ENCODE measurements at regions not wholly inside any gene's neighbourhood (a gene's known extent, or its start where the extent isn't known, plus 50 kb on each side); places are given as distances from the start of the nearest gene placed in this dataset.

DNA sequence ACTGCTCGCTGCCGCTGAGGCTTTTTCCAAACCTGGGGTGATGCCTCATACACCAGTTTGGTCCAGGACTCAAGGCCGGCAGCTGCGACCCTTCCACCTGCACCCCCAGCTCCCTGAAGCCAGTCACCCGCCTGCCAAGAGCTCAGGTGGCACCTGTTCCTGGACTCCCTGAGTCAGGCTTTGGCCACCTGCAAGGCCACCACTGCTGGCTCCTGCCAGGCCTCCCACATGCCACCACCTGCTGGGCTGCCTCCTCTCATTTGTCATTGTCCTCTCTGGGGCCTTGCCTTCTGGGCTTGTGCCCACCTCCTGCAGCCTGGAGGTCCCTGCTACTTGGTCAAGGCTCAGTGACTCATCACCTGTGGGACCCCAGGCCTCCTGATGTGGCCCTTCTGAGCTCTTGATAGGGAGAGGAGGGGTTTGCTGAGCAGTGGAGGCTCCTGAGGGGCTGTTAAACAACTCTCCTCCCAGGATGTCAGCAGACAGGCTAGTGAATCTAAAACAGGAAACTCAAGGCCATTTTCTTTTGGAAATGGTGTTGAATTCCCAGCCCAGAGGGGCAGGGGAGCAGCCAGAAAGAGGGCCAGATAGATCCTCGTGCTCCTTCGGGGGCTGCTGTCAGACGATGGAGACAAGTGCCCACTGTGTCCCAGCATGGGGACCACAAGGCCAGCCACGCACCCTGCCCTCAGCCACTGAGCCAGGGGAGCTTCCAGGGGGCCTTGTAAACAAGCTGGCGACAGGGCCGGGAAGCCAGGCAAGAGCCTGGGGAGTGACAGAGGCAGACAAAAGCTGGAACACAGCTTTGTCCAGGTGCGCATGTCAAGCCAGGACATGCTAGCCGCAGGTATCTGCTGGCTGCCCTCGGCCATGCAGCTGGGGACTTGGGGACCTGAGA is 416.8 kb downstream of the LRATD1 start:
- peaks cover 2% of the 10 kb centered on the region for H3K4me1 ChIP-seq (ENCODE audit: control insufficient read depth, insufficient read depth, low read length)
- no CpG with 5 or more reads among the region's 14 CpGs for WGBS (ENCODE audit: insufficient coverage, insufficient read length)
- no peaks in the 10 kb centered on the region for H3K27me3 ChIP-seq (ENCODE audit: control insufficient read depth, insufficient read depth, low read length)
- no peak overlapping the region for H3K4me3 ChIP-seq (ENCODE audit: low read length)
- H3K27ac ChIP-seq (ENCODE audit: low read length), result no peak overlapping the region
- no peak for DNase-seq (ENCODE audit: low read depth, low spot score)
- H3K9me3 ChIP-seq (ENCODE audit: control insufficient read depth, insufficient read depth, low read length), result no peaks in the 10 kb centered on the region
- H3K36me3 ChIP-seq (ENCODE audit: control insufficient read depth, insufficient read depth, low read length), result no peaks in the 10 kb centered on the region

- peaks cover 2% of the 10 kb centered on the region for H3K4me1 ChIP-seq (ENCODE audit: control insufficient read depth, insufficient read depth, low read length)
- no peaks in the 10 kb centered on the region for H3K9me3 ChIP-seq (ENCODE audit: control insufficient read depth, insufficient read depth, low read length)
- H3K27me3 ChIP-seq (ENCODE audit: control insufficient read depth, insufficient read depth, low read length), result no peaks in the 10 kb centered on the region
- H3K4me3 ChIP-seq (ENCODE audit: low read length), result no peak overlapping the region
- H3K27ac ChIP-seq (ENCODE audit: low read length), result no peak overlapping the region
- H3K36me3 ChIP-seq (ENCODE audit: control insufficient read depth, insufficient read depth, low read length), result no peaks in the 10 kb centered on the region
- DNase-seq (ENCODE audit: low read depth, low spot score), result no peak
- WGBS (ENCODE audit: insufficient coverage, insufficient read length), result no CpG with 5 or more reads among the region's 4 CpGs
Observed at GRCh38 chr2:15050483-15050882, 418.0 kb downstream of the LRATD1 start.

- Histone ChIP-seq H3K9me3 (ENCODE audit: control insufficient read depth, insufficient read depth, low read length) (no peaks in the 10 kb centered on the region), H3K27me3 (ENCODE audit: control insufficient read depth, insufficient read depth, low read length) (no peaks in the 10 kb centered on the region), H3K4me3 (ENCODE audit: low read length) (no peak overlapping the region), H3K4me1 (ENCODE audit: control insufficient read depth, insufficient read depth, low read length) (peaks cover 2% of the 10 kb centered on the region), H3K36me3 (ENCODE audit: control insufficient read depth, insufficient read depth, low read length) (no peaks in the 10 kb centered on the region), H3K27ac (ENCODE audit: low read length) (no peak overlapping the region)
- no CpG with 5 or more reads among the region's 5 CpGs for WGBS (ENCODE audit: insufficient coverage, insufficient read length)
- DNase-seq (ENCODE audit: low read depth, low spot score), result no peak
Observed at GRCh38 chr2:15053542-15053941, 421.0 kb downstream of the LRATD1 start.

DNA sequence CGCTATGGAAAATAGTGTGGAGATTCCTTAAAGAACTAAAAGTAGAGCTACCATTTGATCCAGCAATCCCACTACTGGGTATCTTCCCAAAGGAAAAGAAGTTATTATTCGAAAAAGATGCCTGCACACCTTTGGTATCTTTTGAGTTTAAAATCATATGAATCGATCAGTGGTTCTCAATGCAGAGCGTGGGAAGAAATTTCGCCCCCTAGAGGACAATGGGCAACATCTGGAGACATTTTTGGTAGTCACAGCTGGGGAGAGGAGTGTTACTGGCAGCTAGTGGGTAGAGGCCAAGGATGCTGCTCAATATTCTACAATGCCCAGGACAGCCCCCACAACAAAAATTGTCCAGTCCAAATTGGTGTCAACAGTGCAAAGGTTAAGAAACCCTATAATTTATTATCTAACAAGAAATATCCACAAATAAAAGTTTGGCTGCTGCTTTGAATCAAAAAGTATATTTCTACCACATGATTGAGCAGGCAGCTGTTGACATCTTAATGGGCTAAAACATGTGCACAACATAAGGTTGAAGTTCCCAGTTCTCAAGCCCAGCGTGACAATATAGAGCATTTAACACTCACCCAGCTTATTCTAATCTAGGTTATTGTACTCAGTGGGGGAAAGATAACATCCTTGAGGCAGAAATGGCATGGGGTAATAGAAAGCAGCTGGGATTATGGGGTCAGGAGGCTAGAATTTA is 425.7 kb downstream of the LRATD1 start:
- Histone ChIP-seq H3K4me1 (ENCODE audit: control insufficient read depth, insufficient read depth, low read length) (no peaks in the 10 kb centered on the region), H3K36me3 (ENCODE audit: control insufficient read depth, insufficient read depth, low read length) (no peaks in the 10 kb centered on the region), H3K27me3 (ENCODE audit: control insufficient read depth, insufficient read depth, low read length) (no peaks in the 10 kb centered on the region), H3K4me3 (ENCODE audit: low read length) (no peak overlapping the region), H3K27ac (ENCODE audit: low read length) (no peak overlapping the region), H3K9me3 (ENCODE audit: control insufficient read depth, insufficient read depth, low read length) (no peaks in the 10 kb centered on the region)
- peak; percentile 31 for DNase-seq (ENCODE audit: low read depth, low spot score)
- no CpG with 5 or more reads among the region's 6 CpGs for WGBS (ENCODE audit: insufficient coverage, insufficient read length)

DNA sequence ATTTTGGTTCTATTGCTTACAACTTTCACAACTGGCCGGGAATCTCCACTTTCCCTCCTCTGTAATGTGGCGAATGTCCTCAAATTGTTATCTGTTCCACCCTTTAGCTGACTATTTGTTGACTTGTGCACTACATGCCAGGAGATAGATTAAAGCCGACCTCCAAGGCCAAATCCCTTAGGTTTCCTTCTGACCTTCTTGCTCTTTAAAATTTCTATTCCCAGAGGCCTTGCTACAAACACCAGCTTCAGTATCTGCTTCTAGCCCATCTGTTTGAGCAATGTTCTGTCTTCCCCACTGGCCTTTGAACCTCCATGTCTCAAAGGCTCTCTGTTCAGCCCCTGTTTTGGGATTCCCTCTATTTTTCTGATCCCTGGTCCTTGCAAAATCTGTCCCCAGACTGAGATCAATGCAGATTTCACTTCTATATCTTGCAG is 426.2 kb downstream of the LRATD1 start:
- Histone ChIP-seq H3K27me3 (ENCODE audit: control insufficient read depth, insufficient read depth, low read length) (no peaks in the 10 kb centered on the region), H3K9me3 (ENCODE audit: control insufficient read depth, insufficient read depth, low read length) (no peaks in the 10 kb centered on the region), H3K4me3 (ENCODE audit: low read length) (no peak overlapping the region), H3K27ac (ENCODE audit: low read length) (no peak overlapping the region), H3K4me1 (ENCODE audit: control insufficient read depth, insufficient read depth, low read length) (no peaks in the 10 kb centered on the region), H3K36me3 (ENCODE audit: control insufficient read depth, insufficient read depth, low read length) (no peaks in the 10 kb centered on the region)
- DNase-seq (ENCODE audit: low read depth, low spot score), result no peak
- WGBS (ENCODE audit: insufficient coverage, insufficient read length), result no CpG with 5 or more reads among the region's 3 CpGs

DNA sequence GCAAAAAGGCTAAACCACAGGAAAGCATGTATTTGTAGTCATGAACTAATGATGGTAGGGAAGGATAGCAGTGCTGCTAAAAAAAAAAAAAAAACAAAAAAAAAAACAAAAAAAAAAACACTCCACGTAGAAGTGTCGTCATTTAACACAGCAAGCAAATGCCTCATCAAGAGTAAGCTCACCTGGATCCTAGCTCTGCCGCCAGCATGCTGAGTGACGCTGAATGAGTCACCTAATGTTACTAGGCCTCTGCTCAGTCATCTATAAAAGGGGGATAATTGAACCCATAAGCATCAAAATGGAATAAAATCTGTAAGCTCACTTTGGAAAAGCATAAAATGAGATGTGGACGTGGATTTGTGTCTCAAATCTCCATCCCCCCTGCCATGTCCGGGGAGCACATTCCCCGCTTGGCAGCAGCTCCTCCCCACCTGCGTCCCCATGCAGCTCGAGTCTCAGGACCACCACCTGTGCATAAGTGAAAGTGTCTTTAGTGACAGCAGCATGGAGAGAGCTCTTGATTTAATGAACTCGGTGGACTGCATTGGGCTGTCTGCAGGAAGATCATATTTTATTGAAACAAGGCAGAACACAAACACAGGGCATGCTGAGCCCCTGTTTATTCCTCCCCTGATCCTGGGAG is 427.5 kb downstream of the LRATD1 start:
- H3K4me3 ChIP-seq (ENCODE audit: low read length), result no peak overlapping the region
- DNase-seq (ENCODE audit: low read depth, low spot score), result no peak
- H3K27me3 ChIP-seq (ENCODE audit: control insufficient read depth, insufficient read depth, low read length), result no peaks in the 10 kb centered on the region
- no peaks in the 10 kb centered on the region for H3K4me1 ChIP-seq (ENCODE audit: control insufficient read depth, insufficient read depth, low read length)
- H3K36me3 ChIP-seq (ENCODE audit: control insufficient read depth, insufficient read depth, low read length), result no peaks in the 10 kb centered on the region
- H3K9me3 ChIP-seq (ENCODE audit: control insufficient read depth, insufficient read depth, low read length), result no peaks in the 10 kb centered on the region
- no CpG with 5 or more reads among the region's 10 CpGs for WGBS (ENCODE audit: insufficient coverage, insufficient read length)
- H3K27ac ChIP-seq (ENCODE audit: low read length), result no peak overlapping the region

DNA sequence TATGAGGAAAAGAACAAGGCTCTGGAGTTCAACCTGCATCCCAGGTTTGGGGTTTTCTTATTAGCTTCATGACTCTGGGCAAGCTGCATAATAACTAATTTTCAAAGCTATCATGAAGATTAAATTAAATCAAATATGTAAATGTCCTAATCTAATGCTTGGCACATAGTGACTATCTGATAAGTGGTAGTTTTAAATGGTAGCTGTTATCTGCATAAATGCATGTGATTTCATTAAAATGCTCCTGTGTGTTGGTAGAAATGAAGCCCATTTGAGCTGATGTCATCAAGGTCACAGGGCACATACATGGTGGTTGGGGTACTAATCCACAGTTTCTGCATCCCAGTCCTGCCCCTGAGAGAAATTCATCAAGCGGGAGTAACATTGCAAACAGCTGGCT is 428.8 kb downstream of the LRATD1 start:
- Histone ChIP-seq H3K27me3 (ENCODE audit: control insufficient read depth, insufficient read depth, low read length) (no peaks in the 10 kb centered on the region), H3K9me3 (ENCODE audit: control insufficient read depth, insufficient read depth, low read length) (no peaks in the 10 kb centered on the region), H3K4me3 (ENCODE audit: low read length) (no peak overlapping the region), H3K4me1 (ENCODE audit: control insufficient read depth, insufficient read depth, low read length) (no peaks in the 10 kb centered on the region), H3K27ac (ENCODE audit: low read length) (no peak overlapping the region), H3K36me3 (ENCODE audit: control insufficient read depth, insufficient read depth, low read length) (no peaks in the 10 kb centered on the region)
- DNase-seq (ENCODE audit: low read depth, low spot score), result no peak
- no CpG with 5 or more reads among the region's 1 CpG for WGBS (ENCODE audit: insufficient coverage, insufficient read length)

DNA sequence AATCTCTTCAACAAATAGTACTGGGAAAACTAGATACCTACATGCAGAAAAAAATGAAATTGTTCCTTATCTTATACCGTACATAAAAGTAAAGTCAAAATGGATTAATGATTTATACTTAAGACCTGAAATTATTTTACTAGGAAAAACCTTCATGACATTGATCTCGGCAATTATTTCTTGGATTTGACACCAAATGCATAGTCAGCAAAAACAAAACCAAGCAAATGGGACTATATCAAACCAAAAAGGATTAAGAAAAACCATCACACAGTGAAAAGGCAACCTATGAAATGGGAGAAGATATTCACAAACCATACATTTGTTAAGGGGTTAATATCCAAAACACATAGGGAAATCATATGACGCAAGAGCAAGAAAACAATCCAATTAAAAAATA is 433.6 kb downstream of the LRATD1 start:
- Histone ChIP-seq H3K4me1 (ENCODE audit: control insufficient read depth, insufficient read depth, low read length) (no peaks in the 10 kb centered on the region), H3K9me3 (ENCODE audit: control insufficient read depth, insufficient read depth, low read length) (no peaks in the 10 kb centered on the region), H3K4me3 (ENCODE audit: low read length) (no peak overlapping the region), H3K27me3 (ENCODE audit: control insufficient read depth, insufficient read depth, low read length) (no peaks in the 10 kb centered on the region), H3K36me3 (ENCODE audit: control insufficient read depth, insufficient read depth, low read length) (no peaks in the 10 kb centered on the region), H3K27ac (ENCODE audit: low read length) (no peak overlapping the region)
- no CpG with 5 or more reads among the region's 3 CpGs for WGBS (ENCODE audit: insufficient coverage, insufficient read length)
- DNase-seq (ENCODE audit: low read depth, low spot score), result no peak

- no peak for DNase-seq (ENCODE audit: low read depth, low spot score)
- Histone ChIP-seq H3K36me3 (ENCODE audit: control insufficient read depth, insufficient read depth, low read length) (no peaks in the 10 kb centered on the region), H3K27ac (ENCODE audit: low read length) (no peak overlapping the region), H3K27me3 (ENCODE audit: control insufficient read depth, insufficient read depth, low read length) (no peaks in the 10 kb centered on the region), H3K9me3 (ENCODE audit: control insufficient read depth, insufficient read depth, low read length) (no peaks in the 10 kb centered on the region), H3K4me1 (ENCODE audit: control insufficient read depth, insufficient read depth, low read length) (no peaks in the 10 kb centered on the region), H3K4me3 (ENCODE audit: low read length) (no peak overlapping the region)
- WGBS (ENCODE audit: insufficient coverage, insufficient read length), result no CpG with 5 or more reads among the region's 5 CpGs
Observed at GRCh38 chr2:15069149-15069548, 436.6 kb downstream of the LRATD1 start.

DNA sequence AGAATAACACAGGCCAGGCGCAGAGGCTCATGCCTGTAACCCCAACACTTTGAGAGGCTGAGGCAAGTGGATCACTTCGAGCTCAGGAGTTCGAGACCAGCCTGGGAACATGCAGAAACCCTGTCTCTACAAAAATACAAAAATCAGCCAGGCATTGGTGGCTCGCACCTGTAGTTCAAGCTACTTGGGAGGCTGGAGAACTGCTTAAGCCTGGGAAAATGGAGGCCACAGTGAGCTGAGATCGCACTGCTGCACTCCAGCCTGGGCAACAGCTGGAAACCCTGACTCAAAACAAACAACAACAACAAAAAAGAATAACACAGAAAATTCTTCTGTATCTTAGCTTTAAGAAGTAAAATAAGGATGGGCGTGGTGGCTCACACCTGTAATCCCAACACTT is 440.3 kb downstream of the LRATD1 start:
- no peak for DNase-seq (ENCODE audit: low read depth, low spot score)
- H3K9me3 ChIP-seq (ENCODE audit: control insufficient read depth, insufficient read depth, low read length), result no peaks in the 10 kb centered on the region
- WGBS (ENCODE audit: insufficient coverage, insufficient read length), result no CpG with 5 or more reads among the region's 6 CpGs

More for the DNA sequence above, 440.3 kb downstream of the LRATD1 start:
- Histone ChIP-seq H3K4me1 (ENCODE audit: control insufficient read depth, insufficient read depth, low read length) (no peaks in the 10 kb centered on the region), H3K4me3 (ENCODE audit: low read length) (no peak overlapping the region), H3K36me3 (ENCODE audit: control insufficient read depth, insufficient read depth, low read length) (no peaks in the 10 kb centered on the region), H3K27me3 (ENCODE audit: control insufficient read depth, insufficient read depth, low read length) (no peaks in the 10 kb centered on the region), H3K27ac (ENCODE audit: low read length) (no peak overlapping the region)
